DMS 273 (cell line): ENCODE measurements at regions not wholly inside any gene's neighbourhood (a gene's known extent, or its start where the extent isn't known, plus 50 kb on each side); places are given as distances from the start of the nearest gene placed in this dataset.
"Not testable (repeated sequence)": the region's sequence is repeated elsewhere in the genome, so short reads cannot be mapped to it uniquely, and the experiment has no call there.

Source experiments
- DNase-seq: peaks from one replicate; lab custom pipeline; 2025; ENCODE audit not compliant: unreplicated experiment; lab: John Stamatoyannopoulos, UW

- DNase-seq = no peak
Measured at GRCh38 chr3:104066658-104067057, 1300.1 kb upstream of the ALCAM start.

- DNase-seq = no peak
Measured at GRCh38 chr3:104069114-104069513, 1297.6 kb upstream of the ALCAM start.

DNA sequence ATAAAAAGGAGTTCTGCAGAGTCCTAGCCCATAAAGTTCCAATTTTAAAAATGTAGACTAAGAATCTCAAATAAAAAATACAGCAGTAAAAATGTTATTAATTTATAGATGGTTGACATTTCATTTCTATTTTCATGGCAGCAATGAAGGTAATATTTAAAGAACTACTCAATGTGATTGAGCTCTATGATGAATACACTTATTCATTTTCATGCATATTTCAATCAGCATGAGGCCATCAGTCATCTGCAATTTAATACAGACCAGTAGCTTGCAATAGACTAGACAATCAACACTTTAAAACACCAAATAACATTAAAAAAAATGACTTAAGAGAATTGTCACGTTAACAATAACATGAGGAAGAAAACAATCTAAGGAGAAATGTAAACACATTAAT is 1295.8 kb upstream of the ALCAM start:
- no peak for DNase-seq

- peak; percentile 12 for DNase-seq
Measured at GRCh38 chr3:104080088-104080626, 1286.6 kb upstream of the ALCAM start.

DNA sequence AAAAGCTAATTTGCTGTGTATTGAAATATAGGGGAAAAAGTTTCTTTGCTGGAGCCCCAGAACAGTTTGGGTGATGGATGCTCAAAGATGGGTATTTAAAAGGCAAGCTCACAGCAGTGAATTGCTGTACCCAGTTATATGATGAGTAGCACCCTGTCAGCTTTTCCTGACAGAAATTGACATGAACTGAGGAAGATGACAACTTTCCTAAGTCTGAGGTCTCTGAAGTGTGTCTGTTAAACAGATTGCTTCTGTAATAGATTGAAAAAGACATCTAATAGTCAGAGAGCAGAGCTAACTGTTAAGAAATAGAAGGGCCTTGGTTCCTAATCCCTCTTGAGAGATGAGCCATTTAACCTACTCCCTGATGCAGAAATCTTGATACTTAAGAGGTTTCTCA is 1278.0 kb upstream of the ALCAM start:
- no peak for DNase-seq

DNA sequence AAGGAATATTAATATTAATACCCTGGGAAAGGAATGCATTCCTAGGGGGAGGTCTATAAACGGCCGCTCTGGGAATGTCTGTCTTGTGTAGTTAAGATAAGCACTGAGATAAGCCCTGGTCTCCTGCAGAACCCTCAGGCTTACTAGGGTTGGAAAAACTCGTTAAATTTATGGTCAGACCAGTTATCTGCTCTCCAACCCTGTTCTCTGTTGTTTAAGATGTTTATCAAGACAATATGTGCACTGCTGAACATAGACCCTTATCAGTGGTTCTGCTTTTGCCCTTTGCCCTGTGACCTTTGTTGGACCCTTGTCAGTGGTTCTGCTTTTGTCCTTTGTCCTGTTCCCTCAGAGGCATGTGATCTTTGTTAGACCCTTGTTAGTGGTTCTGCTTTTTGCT is 1276.7 kb upstream of the ALCAM start:
- not testable (repeated sequence) for DNase-seq

DNA sequence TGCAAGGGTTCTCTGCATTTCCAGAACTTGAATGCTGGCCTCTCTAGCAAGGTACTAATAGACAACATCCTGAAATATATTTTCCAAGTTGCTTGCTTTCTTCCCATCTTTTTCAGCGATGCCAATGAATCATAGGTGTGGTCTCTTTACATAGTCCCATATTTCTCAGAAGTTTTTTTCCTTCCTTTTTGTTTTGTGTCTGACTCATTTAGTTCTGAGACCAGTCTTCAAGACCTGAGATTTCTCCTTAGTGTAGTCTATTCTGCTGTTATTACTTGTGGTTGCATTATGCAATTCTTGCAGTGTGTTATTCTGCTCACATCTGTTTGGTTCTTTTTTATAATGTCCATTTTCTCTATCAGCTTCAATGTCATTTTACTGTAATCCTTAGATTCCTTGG is 1265.0 kb upstream of the ALCAM start:
- DNase-seq = no peak

DNA sequence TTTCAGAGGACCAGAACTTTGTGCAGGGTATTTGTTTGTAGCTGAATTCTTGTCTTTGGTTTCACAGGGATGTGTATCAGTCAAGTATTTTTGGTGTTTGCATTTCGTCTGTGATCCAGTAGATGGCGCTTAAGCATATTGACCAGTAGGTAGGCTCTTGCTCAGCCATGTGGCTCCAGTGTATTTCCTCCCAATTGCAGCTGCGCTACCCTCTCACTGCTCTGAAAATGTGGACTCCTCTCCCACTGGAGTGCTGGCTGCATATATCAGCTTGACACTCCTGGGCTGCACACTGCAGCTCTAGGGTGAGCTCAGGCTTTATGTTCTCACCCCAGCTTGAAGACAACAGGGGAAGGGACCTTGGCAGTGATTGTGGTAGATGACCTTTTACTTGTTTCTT is 1264.3 kb upstream of the ALCAM start:
- peak; percentile 81 for DNase-seq

GRCh38 chr3:104106276-104106675 is 1260.4 kb upstream of the ALCAM start:
- peak; percentile 51 for DNase-seq

DNA sequence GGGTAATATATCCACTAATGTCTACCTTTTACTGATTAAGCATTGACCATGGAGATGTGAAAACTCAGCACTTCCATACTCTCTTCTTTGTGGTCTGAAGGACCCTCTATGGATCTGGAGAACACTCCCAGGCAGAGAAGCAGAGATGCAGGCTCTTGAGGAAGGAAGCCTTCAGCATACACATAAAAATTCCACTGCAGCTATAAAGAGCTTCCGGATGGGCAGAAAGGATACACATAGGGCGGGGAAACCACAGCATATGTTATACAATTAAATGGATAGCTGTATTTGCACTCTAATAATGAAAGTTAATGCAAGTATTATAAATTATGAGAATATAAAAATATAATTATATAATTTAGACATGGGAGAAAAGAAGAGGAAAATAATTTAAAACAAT is 1258.2 kb upstream of the ALCAM start:
- DNase-seq = no peak

DNA sequence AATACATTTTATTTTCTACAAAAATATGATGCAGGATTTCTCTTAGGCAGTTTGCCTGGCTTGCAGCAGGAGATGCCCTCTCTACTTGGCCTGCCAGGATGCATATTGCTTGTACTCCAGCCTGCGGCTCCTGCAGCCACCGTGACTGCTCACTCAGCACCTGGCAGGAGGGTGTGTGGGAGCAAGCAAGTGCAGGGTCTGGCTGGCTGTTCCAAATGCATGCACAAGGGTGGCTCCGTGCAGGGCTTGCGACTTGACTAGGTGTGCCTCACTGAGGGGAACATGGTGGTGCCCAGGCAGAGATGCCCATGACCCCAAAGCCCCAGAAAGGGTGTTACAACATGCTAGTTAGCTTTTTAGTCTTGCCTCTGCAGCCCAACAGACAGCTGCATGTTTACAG is 1240.2 kb upstream of the ALCAM start:
- no peak for DNase-seq

DNA sequence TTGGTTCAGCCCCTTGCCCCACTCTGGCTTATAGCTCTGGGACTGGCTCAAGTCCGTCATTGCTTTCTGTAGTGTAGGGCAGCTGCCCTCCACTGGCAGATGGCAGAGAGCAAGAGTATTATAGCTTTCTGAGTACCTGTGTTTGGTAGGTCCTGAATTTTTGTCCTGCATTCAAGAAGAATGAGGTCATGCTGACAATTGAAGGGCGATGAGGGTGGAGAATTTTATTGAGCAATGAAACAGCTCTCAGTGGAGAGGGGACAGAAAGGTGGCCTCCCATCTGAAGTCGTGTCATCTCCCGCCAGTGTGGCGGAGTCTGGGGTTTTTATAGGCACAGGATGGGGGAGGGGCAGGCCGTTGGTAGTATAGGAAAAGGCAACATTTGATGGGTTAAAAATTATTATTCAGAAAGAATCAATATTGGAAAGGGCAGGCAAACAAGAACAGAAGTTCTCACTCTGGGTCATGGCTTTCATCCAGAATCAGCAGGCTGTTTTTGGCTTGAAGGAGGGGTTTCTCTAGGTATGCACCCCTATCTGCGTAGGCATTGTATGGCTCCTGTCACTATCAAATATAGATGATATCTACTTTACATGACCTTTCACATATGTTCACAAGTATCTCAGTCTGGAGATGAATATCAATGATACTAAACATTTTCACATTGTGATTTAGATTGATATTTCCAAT is 1239.7 kb upstream of the ALCAM start:
- no peak for DNase-seq

DNA sequence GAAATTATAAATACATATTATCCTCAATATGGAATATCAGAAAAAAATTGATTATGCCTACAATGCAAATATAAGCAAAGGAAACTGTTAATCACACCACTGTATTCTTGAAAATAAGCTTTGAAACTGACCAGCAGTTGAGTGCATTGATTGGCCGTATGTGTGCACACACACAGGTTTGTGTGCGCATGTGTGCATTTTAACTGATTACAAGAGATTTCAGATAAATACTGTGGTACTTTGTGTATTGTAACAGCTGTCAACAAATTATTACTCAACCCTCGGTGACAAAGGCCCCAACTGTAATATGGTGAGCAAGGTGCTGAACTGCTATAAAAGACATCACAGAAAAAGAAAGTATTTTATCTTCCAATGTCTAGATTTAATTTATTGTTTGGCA is 1238.9 kb upstream of the ALCAM start:
- no peak for DNase-seq

- DNase-seq = no peak
Measured at GRCh38 chr3:104132566-104133403, 1233.9 kb upstream of the ALCAM start.

DNA sequence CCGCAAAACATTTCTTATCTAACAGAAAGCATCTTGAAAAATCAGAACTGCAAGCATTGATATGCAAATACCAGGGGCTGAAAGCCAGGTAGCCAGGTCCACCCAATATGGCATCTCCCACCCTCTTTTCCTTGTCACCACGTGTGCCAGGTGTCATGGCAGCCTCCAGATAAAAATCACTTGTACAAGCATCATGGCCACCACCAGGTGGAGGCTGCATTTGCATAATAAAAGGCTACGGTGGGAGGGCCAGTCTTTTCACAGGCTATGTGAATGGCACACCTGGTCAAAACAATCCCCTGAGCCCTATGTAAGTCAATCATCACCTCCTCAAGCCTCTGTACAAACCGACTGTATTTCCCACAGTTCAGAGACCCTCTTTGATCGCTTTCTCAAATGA is 1233.1 kb upstream of the ALCAM start:
- DNase-seq = peak; percentile 25

DNA sequence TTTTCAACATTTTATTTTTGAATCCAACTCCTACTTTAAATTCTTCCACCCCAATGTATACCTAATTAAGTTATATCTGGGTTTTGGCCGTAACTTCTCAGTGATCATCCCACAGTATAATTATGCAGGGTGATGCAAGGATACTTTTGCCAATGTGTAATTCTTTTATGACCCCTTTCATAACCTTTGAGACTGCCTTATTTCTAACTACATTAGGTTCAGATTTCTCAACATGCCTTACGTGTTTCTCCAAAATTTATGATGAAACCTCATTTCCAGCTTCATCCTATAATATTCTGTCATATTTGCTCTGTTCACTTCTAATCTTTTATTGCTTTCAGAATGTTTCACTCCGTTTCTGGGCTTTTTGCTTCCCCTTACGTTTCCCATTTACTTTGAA is 1229.6 kb upstream of the ALCAM start:
- no peak for DNase-seq

GRCh38 chr3:104145164-104145563 is 1221.5 kb upstream of the ALCAM start:
- no peak for DNase-seq

- DNase-seq = no peak
Measured at GRCh38 chr3:104149154-104149553, 1217.6 kb upstream of the ALCAM start.

DNA sequence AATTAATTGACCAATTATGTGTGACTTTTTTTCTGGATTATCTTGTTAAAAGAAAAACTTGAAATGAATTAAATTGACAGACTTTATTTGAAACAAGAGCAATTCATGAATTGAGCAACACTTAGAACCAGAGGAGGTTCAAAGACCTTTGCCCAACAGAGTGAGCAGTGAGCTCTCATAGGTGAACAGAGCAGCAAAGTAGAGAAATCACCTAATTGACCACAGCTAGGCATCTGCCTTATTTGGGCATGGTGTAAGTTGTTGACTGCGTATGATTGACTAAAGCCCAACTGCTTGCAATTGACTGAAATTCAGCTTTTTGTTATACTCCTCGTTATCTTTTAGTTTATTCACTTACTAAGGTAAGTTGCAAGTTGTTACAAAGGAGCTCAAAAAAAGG is 1216.0 kb upstream of the ALCAM start:
- no peak for DNase-seq

- DNase-seq = no peak
Measured at GRCh38 chr3:104154896-104155295, 1211.8 kb upstream of the ALCAM start.

GRCh38 chr3:104165866-104166265 is 1200.8 kb upstream of the ALCAM start:
- DNase-seq = no peak

DNA sequence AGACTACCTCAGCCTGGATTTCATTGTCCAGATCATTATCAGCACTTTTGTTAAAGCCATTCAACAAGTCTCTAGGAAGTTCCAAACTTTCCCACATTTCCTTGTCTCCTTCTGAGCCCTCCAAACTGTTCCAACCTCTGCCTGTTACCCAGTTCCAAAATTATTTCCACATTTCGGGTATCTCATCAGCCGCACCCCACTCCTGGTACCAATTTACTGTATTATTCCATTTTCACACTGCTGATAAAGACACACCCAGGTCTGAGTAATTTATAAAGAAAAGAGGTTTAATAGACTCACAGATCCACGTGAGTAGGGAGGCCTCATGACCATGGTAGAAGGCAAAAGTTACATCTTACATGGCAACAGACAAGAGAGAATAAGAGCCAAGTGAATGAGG is 1198.3 kb upstream of the ALCAM start:
- no peak for DNase-seq
